ENCODE measurements at regions not wholly inside any gene's neighbourhood (a gene's known extent, or its start where the extent isn't known, plus 50 kb on each side); places are given as distances from the start of the nearest gene placed in this dataset.

- Histone ChIP-seq H3K27me3 (ENCODE audit: control insufficient read depth in 3 of 3, insufficient read depth in 3 of 3, low read depth in 1 of 3, low read length in 3 of 3) (no peaks in the 10 kb centered on the region), H3K18ac (ENCODE audit: low read length) (no peak overlapping the region), H3K9me3 (replicated peaks in 1 of 2; ENCODE audit: control insufficient read depth in 2 of 2, insufficient read depth in 1 of 2, low read depth in 1 of 2, low read length in 2 of 2) (no peaks in the 10 kb centered on the region), H3K4me3 (ENCODE audit: low read length in 2 of 2) (no peak overlapping the region), H2BK5ac (ENCODE audit: low read length) (no peak overlapping the region), H2BK120ac (ENCODE audit: low read depth, low read length) (no peak overlapping the region), H2AK5ac (ENCODE audit: low read depth, low read length) (no peak overlapping the region), H2BK12ac (ENCODE audit: low read length) (no peak overlapping the region), H3K14ac (ENCODE audit: low read length) (no peak overlapping the region), H3K27ac (replicated peaks; ENCODE audit: low read length) (no peak overlapping the region), H2AFZ (ENCODE audit: low read length) (no peak overlapping the region), H3K9ac (ENCODE audit: low read depth, low read length, poor library complexity) (no peak overlapping the region), H3K4me1 (ENCODE audit: control insufficient read depth in 2 of 2, insufficient read depth in 1 of 2, low read depth in 1 of 2, low read length in 2 of 2) (peaks cover 0 to 3% of the 10 kb centered on the region in 2 donors), H3K36me3 (replicated peaks in 1 of 2; ENCODE audit: control insufficient read depth in 2 of 2, insufficient read depth in 2 of 2, low read length in 2 of 2) (no peaks in the 10 kb centered on the region), H4K8ac (ENCODE audit: low read depth, low read length) (no peak overlapping the region), H3K79me1 (ENCODE audit: low read depth, low read length) (no peaks in the 10 kb centered on the region), H3K23ac (ENCODE audit: low read depth, low read length, poor library complexity) (no peak overlapping the region), H2BK15ac (ENCODE audit: low read length) (no peak overlapping the region), H3K4ac (ENCODE audit: low read length) (no peak overlapping the region), H4K91ac (ENCODE audit: low read depth, low read length, poor library complexity) (peak overlapping the region; percentile 57), H3K4me2 (ENCODE audit: insufficient read depth, low read length, poor library complexity, severe bottlenecking) (no peak overlapping the region)
- no CpG with 5 or more reads among the region's 7 CpGs for WGBS, 2 donors (ENCODE audit: extremely low coverage in 2 of 2, insufficient read length in 2 of 2, insufficient replicate concordance in 1 of 2)
- no peak for DNase-seq (ENCODE audit: low spot score)
Measured at GRCh38 chr16:9578459-9578858, 487.0 kb downstream of the HAPSTR1 start.

- Histone ChIP-seq H2BK120ac (ENCODE audit: low read depth, low read length) (no peak overlapping the region), H3K9ac (ENCODE audit: low read depth, low read length, poor library complexity) (no peak overlapping the region), H2BK5ac (ENCODE audit: low read length) (no peak overlapping the region), H3K9me3 (replicated peaks in 1 of 2; ENCODE audit: control insufficient read depth in 2 of 2, insufficient read depth in 1 of 2, low read depth in 1 of 2, low read length in 2 of 2) (no peaks in the 10 kb centered on the region), H3K23ac (ENCODE audit: low read depth, low read length, poor library complexity) (no peak overlapping the region), H3K4me3 (ENCODE audit: low read length in 2 of 2) (no peak overlapping the region), H2AK5ac (ENCODE audit: low read depth, low read length) (no peak overlapping the region), H3K18ac (ENCODE audit: low read length) (no peak overlapping the region), H3K14ac (ENCODE audit: low read length) (no peak overlapping the region), H3K27ac (replicated peaks; ENCODE audit: low read length) (no peak overlapping the region), H3K4me2 (ENCODE audit: insufficient read depth, low read length, poor library complexity, severe bottlenecking) (no peak overlapping the region), H4K8ac (ENCODE audit: low read depth, low read length) (no peak overlapping the region), H3K27me3 (ENCODE audit: control insufficient read depth in 3 of 3, insufficient read depth in 3 of 3, low read depth in 1 of 3, low read length in 3 of 3) (no peaks in the 10 kb centered on the region), H3K79me1 (ENCODE audit: low read depth, low read length) (no peaks in the 10 kb centered on the region), H3K36me3 (replicated peaks in 1 of 2; ENCODE audit: control insufficient read depth in 2 of 2, insufficient read depth in 2 of 2, low read length in 2 of 2) (no peaks in the 10 kb centered on the region), H2BK15ac (ENCODE audit: low read length) (no peak overlapping the region), H3K4me1 (ENCODE audit: control insufficient read depth in 2 of 2, insufficient read depth in 1 of 2, low read depth in 1 of 2, low read length in 2 of 2) (peaks cover 0 to 3% of the 10 kb centered on the region in 2 donors), H2AFZ (ENCODE audit: low read length) (no peak overlapping the region), H4K91ac (ENCODE audit: low read depth, low read length, poor library complexity) (no peak overlapping the region), H2BK12ac (ENCODE audit: low read length) (no peak overlapping the region), H3K4ac (ENCODE audit: low read length) (no peak overlapping the region)
- WGBS, 2 donors (ENCODE audit: extremely low coverage in 2 of 2, insufficient read length in 2 of 2, insufficient replicate concordance in 1 of 2) = no CpG with 5 or more reads among the region's 2 CpGs
- DNase-seq (ENCODE audit: low spot score) = no peak
Measured at GRCh38 chr16:9580025-9580424, 488.6 kb downstream of the HAPSTR1 start.

GRCh38 chr16:9593440-9593839 is 502.0 kb downstream of the HAPSTR1 start:
- H2AFZ ChIP-seq (ENCODE audit: low read length) = no peak overlapping the region
- no peak overlapping the region for H3K14ac ChIP-seq (ENCODE audit: low read length)
- H4K8ac ChIP-seq (ENCODE audit: low read depth, low read length) = no peak overlapping the region
- no peak overlapping the region for H3K27ac ChIP-seq (replicated peaks; ENCODE audit: low read length)
- H3K4me3 ChIP-seq (ENCODE audit: low read length in 2 of 2) = no peak overlapping the region
- no peaks in the 10 kb centered on the region for H3K79me1 ChIP-seq (ENCODE audit: low read depth, low read length)
- H2BK12ac ChIP-seq (ENCODE audit: low read length) = no peak overlapping the region
- H3K23ac ChIP-seq (ENCODE audit: low read depth, low read length, poor library complexity) = no peak overlapping the region
- DNase-seq (ENCODE audit: low spot score) = no peak
- no peak overlapping the region for H3K18ac ChIP-seq (ENCODE audit: low read length)
- H3K36me3 ChIP-seq (replicated peaks in 1 of 2; ENCODE audit: control insufficient read depth in 2 of 2, insufficient read depth in 2 of 2, low read length in 2 of 2) = no peaks in the 10 kb centered on the region
- H4K91ac ChIP-seq (ENCODE audit: low read depth, low read length, poor library complexity) = no peak overlapping the region
- H3K4me2 ChIP-seq (ENCODE audit: insufficient read depth, low read length, poor library complexity, severe bottlenecking) = no peak overlapping the region
- no CpG with 5 or more reads among the region's 1 CpG for WGBS, 2 donors (ENCODE audit: extremely low coverage in 2 of 2, insufficient read length in 2 of 2, insufficient replicate concordance in 1 of 2)
- no peak overlapping the region for H2BK5ac ChIP-seq (ENCODE audit: low read length)
- H3K9me3 ChIP-seq (replicated peaks in 1 of 2; ENCODE audit: control insufficient read depth in 2 of 2, insufficient read depth in 1 of 2, low read depth in 1 of 2, low read length in 2 of 2) = no peaks in the 10 kb centered on the region
- H3K4ac ChIP-seq (ENCODE audit: low read length) = no peak overlapping the region
- no peak overlapping the region for H2BK15ac ChIP-seq (ENCODE audit: low read length)
- no peaks in the 10 kb centered on the region for H3K4me1 ChIP-seq (ENCODE audit: control insufficient read depth in 2 of 2, insufficient read depth in 1 of 2, low read depth in 1 of 2, low read length in 2 of 2)
- H2AK5ac ChIP-seq (ENCODE audit: low read depth, low read length) = no peak overlapping the region
- no peak overlapping the region for H2BK120ac ChIP-seq (ENCODE audit: low read depth, low read length)
- no peak overlapping the region for H3K9ac ChIP-seq (ENCODE audit: low read depth, low read length, poor library complexity)
- H3K27me3 ChIP-seq (ENCODE audit: control insufficient read depth in 3 of 3, insufficient read depth in 3 of 3, low read depth in 1 of 3, low read length in 3 of 3) = no peaks in the 10 kb centered on the region

- Histone ChIP-seq H3K4ac (ENCODE audit: low read length) (no peak overlapping the region), H3K4me1 (ENCODE audit: control insufficient read depth in 2 of 2, insufficient read depth in 1 of 2, low read depth in 1 of 2, low read length in 2 of 2) (peaks cover 0 to 2% of the 10 kb centered on the region in 2 donors), H3K79me1 (ENCODE audit: low read depth, low read length) (no peaks in the 10 kb centered on the region), H3K36me3 (replicated peaks in 1 of 2; ENCODE audit: control insufficient read depth in 2 of 2, insufficient read depth in 2 of 2, low read length in 2 of 2) (no peaks in the 10 kb centered on the region), H2AK5ac (ENCODE audit: low read depth, low read length) (no peak overlapping the region), H3K9ac (ENCODE audit: low read depth, low read length, poor library complexity) (no peak overlapping the region), H3K9me3 (replicated peaks in 1 of 2; ENCODE audit: control insufficient read depth in 2 of 2, insufficient read depth in 1 of 2, low read depth in 1 of 2, low read length in 2 of 2) (no peaks in the 10 kb centered on the region), H2AFZ (ENCODE audit: low read length) (no peak overlapping the region), H3K4me2 (ENCODE audit: insufficient read depth, low read length, poor library complexity, severe bottlenecking) (no peak overlapping the region), H4K91ac (ENCODE audit: low read depth, low read length, poor library complexity) (no peak overlapping the region), H3K14ac (ENCODE audit: low read length) (no peak overlapping the region), H3K4me3 (ENCODE audit: low read length in 2 of 2) (no peak overlapping the region), H3K27me3 (ENCODE audit: control insufficient read depth in 3 of 3, insufficient read depth in 3 of 3, low read depth in 1 of 3, low read length in 3 of 3) (no peaks in the 10 kb centered on the region), H3K23ac (ENCODE audit: low read depth, low read length, poor library complexity) (no peak overlapping the region), H3K18ac (ENCODE audit: low read length) (no peak overlapping the region), H2BK120ac (ENCODE audit: low read depth, low read length) (no peak overlapping the region), H2BK5ac (ENCODE audit: low read length) (no peak overlapping the region), H2BK15ac (ENCODE audit: low read length) (no peak overlapping the region), H4K8ac (ENCODE audit: low read depth, low read length) (no peak overlapping the region), H3K27ac (replicated peaks; ENCODE audit: low read length) (no peak overlapping the region), H2BK12ac (ENCODE audit: low read length) (no peak overlapping the region)
- DNase-seq (ENCODE audit: low spot score) = no peak
- no CpG with 5 or more reads among the region's 2 CpGs for WGBS, 2 donors (ENCODE audit: extremely low coverage in 2 of 2, insufficient read length in 2 of 2, insufficient replicate concordance in 1 of 2)
Measured at GRCh38 chr16:9594047-9594446, 502.6 kb downstream of the HAPSTR1 start.

Data from neuronal stem cell (in vitro differentiated cells).